GM18870 (cell line): ENCODE measurements at regions not wholly inside any gene's neighbourhood (a gene's known extent, or its start where the extent isn't known, plus 50 kb on each side); places are given as distances from the start of the nearest gene placed in this dataset.
"Not testable (repeated sequence)": the region's sequence is repeated elsewhere in the genome, so short reads cannot be mapped to it uniquely, and the experiment has no call there.

Source experiments
- ATAC-seq: cut with Tn5 transposase; IDR thresholded peaks from one replicate; pipeline ENCODE4 v1.9.1; 2021; ENCODE audit warnings: moderate library complexity; ENCODE audit not compliant: unreplicated experiment

- no peak for ATAC-seq
Observed at GRCh38 chrX:138945219-138945618, 233.7 kb upstream of the FGF13 start.

- ATAC-seq, result no peak
Observed at GRCh38 chrX:138939038-138939437, 227.5 kb upstream of the FGF13 start.

- no peak for ATAC-seq
Observed at GRCh38 chrX:138938003-138938402, 226.5 kb upstream of the FGF13 start.

GRCh38 chrX:138931212-138931611 is 219.7 kb upstream of the FGF13 start:
- ATAC-seq, result no peak

GRCh38 chrX:138930583-138930945 is 219.0 kb upstream of the FGF13 start:
- no peak for ATAC-seq

GRCh38 chrX:138929926-138930582 is 218.5 kb upstream of the FGF13 start:
- no peak for ATAC-seq

GRCh38 chrX:138928737-138929459 is 217.4 kb upstream of the FGF13 start:
- ATAC-seq, result no peak

GRCh38 chrX:138925330-138925729 is 213.8 kb upstream of the FGF13 start:
- no peak for ATAC-seq

GRCh38 chrX:138923805-138924204 is 212.3 kb upstream of the FGF13 start:
- ATAC-seq, result no peak

GRCh38 chrX:138921031-138921430 is 209.5 kb upstream of the FGF13 start:
- ATAC-seq, result no peak

- no peak for ATAC-seq
Observed at GRCh38 chrX:138917781-138918180, 206.3 kb upstream of the FGF13 start.

- ATAC-seq, result no peak
Observed at GRCh38 chrX:138914767-138915166, 203.2 kb upstream of the FGF13 start.

- ATAC-seq, result no peak
Observed at GRCh38 chrX:138908577-138908976, 197.1 kb upstream of the FGF13 start.

GRCh38 chrX:138897621-138898492 is 186.3 kb upstream of the FGF13 start:
- ATAC-seq, result no peak

GRCh38 chrX:138890491-138890890 is 179.0 kb upstream of the FGF13 start:
- no peak for ATAC-seq

- no peak for ATAC-seq
Observed at GRCh38 chrX:138889149-138889548, 177.6 kb upstream of the FGF13 start.

GRCh38 chrX:138886769-138887168 is 175.3 kb upstream of the FGF13 start:
- no peak for ATAC-seq

GRCh38 chrX:138885886-138886285 is 174.4 kb upstream of the FGF13 start:
- ATAC-seq, result no peak

GRCh38 chrX:138880293-138880692 is 168.8 kb upstream of the FGF13 start:
- not testable (repeated sequence) for ATAC-seq

- ATAC-seq, result no peak
Observed at GRCh38 chrX:138877746-138878145, 166.2 kb upstream of the FGF13 start.

GRCh38 chrX:138875472-138875871 is 164.0 kb upstream of the FGF13 start:
- no peak for ATAC-seq
